DOHH2 (cell line): ENCODE measurements at regions not wholly inside any gene's neighbourhood (a gene's known extent, or its start where the extent isn't known, plus 50 kb on each side); places are given as distances from the start of the nearest gene placed in this dataset.

Source experiments
- H3F3A ChIP-seq: fragments of 200-600 bp; sonication (generic), shearing (Covaris generic); 2 replicates; pipeline ENCODE4 v1.6.0; 2016; ENCODE audit warnings: antibody characterized with exemption, mild to moderate bottlenecking; ENCODE audit not compliant: control insufficient read depth, insufficient read depth
- H3K27ac ChIP-seq: fragments of 200-600 bp; sonication (generic); 2 replicates; pipeline ENCODE4 v1.5.1; 2014; ENCODE audit warnings: low read depth, mild to moderate bottlenecking, low read length, moderate library complexity
- H3K27me3 ChIP-seq: fragments of 200-600 bp; sonication (generic); 2 replicates; pipeline ENCODE4 v1.6.1; 2014; ENCODE audit warnings: mild to moderate bottlenecking, low read length, mixed read lengths; ENCODE audit not compliant: control insufficient read depth
- H3K36me3 ChIP-seq: fragments of 200-600 bp; sonication (generic); 2 replicates; pipeline ENCODE4 v1.6.1; 2014; ENCODE audit warnings: mild to moderate bottlenecking, low read length, moderate library complexity, mixed read lengths; ENCODE audit not compliant: control insufficient read depth
- H3K4me1 ChIP-seq: fragments of 200-600 bp; sonication (generic); 2 replicates; pipeline ENCODE4 v1.6.1; 2014; ENCODE audit warnings: mild to moderate bottlenecking, low read length, mixed read lengths; ENCODE audit not compliant: control insufficient read depth
- H3K4me2 ChIP-seq: fragments of 200-600 bp; sonication (generic); 2 replicates; pipeline ENCODE4 v1.6.0; 2014; ENCODE audit warnings: mild to moderate bottlenecking, low read length, moderate library complexity
- H3K4me3 ChIP-seq: fragments of 200-600 bp; sonication (generic); 2 replicates; pipeline ENCODE4 v1.5.1; 2014; ENCODE audit warnings: mild to moderate bottlenecking, low read length, mixed read lengths
- H3K79me2 ChIP-seq: fragments of 200-600 bp; sonication (generic); 2 replicates; pipeline ENCODE4 v1.6.1; 2014; ENCODE audit warnings: mild to moderate bottlenecking, low read length, mixed read lengths; ENCODE audit not compliant: control insufficient read depth
- H3K9me2 ChIP-seq: fragments of 200-600 bp; sonication (generic); replicated peaks from 2 replicates; pipeline ENCODE4 v1.6.1; 2014; ENCODE audit warnings: mild to moderate bottlenecking, low read length, mixed read lengths; ENCODE audit not compliant: control insufficient read depth
- H3K9me3 ChIP-seq: fragments of 200-600 bp; sonication (generic); 2 replicates; pipeline ENCODE4 v1.6.1; 2014; ENCODE audit warnings: antibody characterized with exemption, low read length, mixed read lengths; ENCODE audit not compliant: control insufficient read depth, insufficient read depth
- H4K20me1 ChIP-seq: fragments of 200-600 bp; sonication (generic); 2 replicates; pipeline ENCODE4 v1.6.0; 2014; ENCODE audit warnings: low read depth, mild to moderate bottlenecking, antibody characterized with exemption, low read length, moderate library complexity; ENCODE audit not compliant: control insufficient read depth, insufficient read depth
- CTCF ChIP-seq: fragments of 200-600 bp; sonication (generic); IDR thresholded peaks from one replicate; pipeline ENCODE4 v1.5.1; 2014; ENCODE audit warnings: antibody characterized with exemption, mild to moderate bottlenecking, low read depth, low read length; ENCODE audit not compliant: poor library complexity, severe bottlenecking
- EZH2phosphoT487 ChIP-seq: fragments of 200-600 bp; sonication (generic); IDR thresholded peaks from 2 replicates; pipeline ENCODE4 v1.6.1; 2017; ENCODE audit warnings: borderline replicate concordance, mild to moderate bottlenecking, antibody characterized with exemption, low read length, moderate library complexity, mixed read lengths

- H3K9me2 ChIP-seq = no peaks in the 10 kb centered on the region
- no peaks in the 10 kb centered on the region for H3K27me3 ChIP-seq
- TF ChIP-seq CTCF = no peak
- TF ChIP-seq EZH2phosphoT487 = no peak
- H3K4me1 ChIP-seq = no peaks in the 10 kb centered on the region
- H3K9me3 ChIP-seq = peaks cover under 1% of the 10 kb centered on the region; the same call in 1 of the 2 replicates
- no peaks in the 10 kb centered on the region for H4K20me1 ChIP-seq
- H3K36me3 ChIP-seq = no peaks in the 10 kb centered on the region
- H3K27ac ChIP-seq = no peak overlapping the region
- no peaks in the 10 kb centered on the region for H3F3A ChIP-seq
- H3K79me2 ChIP-seq = no peaks in the 10 kb centered on the region
- no peak overlapping the region for H3K4me3 ChIP-seq
- no peak overlapping the region for H3K4me2 ChIP-seq
Measured at GRCh38 chr1:221125976-221126375, 246.7 kb downstream of the HLX start.

- no peaks in the 10 kb centered on the region for H3K9me2 ChIP-seq
- H3K79me2 ChIP-seq = no peaks in the 10 kb centered on the region
- H3K36me3 ChIP-seq = no peaks in the 10 kb centered on the region
- H3K4me3 ChIP-seq = no peak overlapping the region
- H3F3A ChIP-seq = no peaks in the 10 kb centered on the region
- no peaks in the 10 kb centered on the region for H3K27me3 ChIP-seq
- no peaks in the 10 kb centered on the region for H3K4me1 ChIP-seq
- no peaks in the 10 kb centered on the region for H3K9me3 ChIP-seq
- H4K20me1 ChIP-seq = no peaks in the 10 kb centered on the region
- H3K4me2 ChIP-seq = no peak overlapping the region
- TF ChIP-seq CTCF (no peak), EZH2phosphoT487 (no peak)
- no peak overlapping the region for H3K27ac ChIP-seq
Measured at GRCh38 chr1:221137666-221138065, 258.4 kb downstream of the HLX start.

- no peaks in the 10 kb centered on the region for H3K79me2 ChIP-seq
- H3K4me1 ChIP-seq = no peaks in the 10 kb centered on the region
- H3K27me3 ChIP-seq = no peaks in the 10 kb centered on the region
- no peak overlapping the region for H3K4me3 ChIP-seq
- H3K9me2 ChIP-seq = no peaks in the 10 kb centered on the region
- no peaks in the 10 kb centered on the region for H4K20me1 ChIP-seq
- H3K36me3 ChIP-seq = no peaks in the 10 kb centered on the region
- H3K9me3 ChIP-seq = no peaks in the 10 kb centered on the region
- H3K27ac ChIP-seq = no peak overlapping the region
- no peaks in the 10 kb centered on the region for H3F3A ChIP-seq
- H3K4me2 ChIP-seq = no peak overlapping the region
- TF ChIP-seq EZH2phosphoT487 (no peak), CTCF (no peak)
Measured at GRCh38 chr1:221138516-221138915, 259.3 kb downstream of the HLX start.

GRCh38 chr1:221139991-221140390 lies 260.7 kb downstream of the HLX start:
- TF ChIP-seq CTCF (no peak), EZH2phosphoT487 (no peak)

More at GRCh38 chr1:221139991-221140390, 260.7 kb downstream of the HLX start:
- Histone ChIP-seq H3K79me2 (no peaks in the 10 kb centered on the region), H3K27me3 (no peaks in the 10 kb centered on the region), H3K27ac (no peak overlapping the region), H3K4me1 (no peaks in the 10 kb centered on the region), H3K4me2 (no peak overlapping the region), H3K9me2 (no peaks in the 10 kb centered on the region), H3K4me3 (no peak overlapping the region), H3K9me3 (no peaks in the 10 kb centered on the region), H3K36me3 (no peaks in the 10 kb centered on the region), H4K20me1 (no peaks in the 10 kb centered on the region), H3F3A (no peaks in the 10 kb centered on the region)
